Aorta (tissue), 5 donors: ENCODE measurements at regions not wholly inside any gene's neighbourhood (a gene's known extent, or its start where the extent isn't known, plus 50 kb on each side); places are given as distances from the start of the nearest gene placed in this dataset.

Experiments used
- ATAC-seq: fragments of 200-7000 bp; cut with Tn5 transposase; one replicate; pipeline ENCODE4 v1.9.1; 2022; ENCODE audit warnings: moderate library complexity; ENCODE audit not compliant: low FRiP score
- DNase-seq, 2 donors: peaks; one replicate each; pipeline ENCODE4 v3.0.0-alpha.2; 2020
- H3K27ac ChIP-seq, 2 donors: one replicate each; pipeline ENCODE4 v1.5.1; 2013; ENCODE audit warnings: low read length in 2 of 2, mild to moderate bottlenecking in 2 of 2, moderate library complexity in 2 of 2, control low read depth in 1 of 2, inconsistent platforms in 1 of 2, low read depth in 1 of 2
- H3K27me3 ChIP-seq, 2 donors: one replicate each; pipeline ENCODE4 v1.6.1; 2013; ENCODE audit warnings: control low read depth in 1 of 2, low read length in 1 of 2, mild to moderate bottlenecking in 1 of 2, moderate library complexity in 1 of 2; ENCODE audit not compliant: insufficient read depth in 2 of 2, control insufficient read depth in 1 of 2
- H3K36me3 ChIP-seq, 2 donors: one replicate each; pipeline ENCODE4 v1.6.1; 2013; ENCODE audit warnings: control low read depth in 1 of 2, low read length in 1 of 2, mild to moderate bottlenecking in 1 of 2; ENCODE audit not compliant: insufficient read depth in 2 of 2, control insufficient read depth in 1 of 2
- H3K4me1 ChIP-seq, 2 donors: one replicate each; pipeline ENCODE4 v1.6.1; 2013; ENCODE audit warnings: low read length in 2 of 2, control low read depth in 1 of 2, mild to moderate bottlenecking in 1 of 2, moderate library complexity in 1 of 2; ENCODE audit not compliant: insufficient read depth in 2 of 2, control insufficient read depth in 1 of 2
- H3K4me3 ChIP-seq, 2 donors: one replicate each; pipeline ENCODE4 v1.5.1; 2013; ENCODE audit warnings: low read length in 2 of 2, control low read depth in 1 of 2, mild to moderate bottlenecking in 1 of 2
- H3K9me3 ChIP-seq: one replicate; pipeline ENCODE4 v1.6.1; 2013; ENCODE audit warnings: mild to moderate bottlenecking, low read length; ENCODE audit not compliant: control insufficient read depth
- WGBS, 2 donors: extraction: QIAGEN DNeasy Blood & Tissue Kit; methylation state at CpG; one replicate each; pipeline ENCODE4 v1.1.7; 2013; 5-methylcytosine and 5-hydroxymethylcytosine counted together
- intact Hi-C, 2 donors: fragments of 100-400 bp; cut with DNase I; formaldehyde crosslinking; loops; one replicate each; pipeline versions ENCODE4 v1.14.2 to v1.15.0; 2022
- donor health status: healthy with polysubstance abuse.
- donor health status: Bipolar disorder and iron deficiency.
- donor health status: DM: no; HTN: no; CAD: no.
- donor health status: DM: no; HTN: no; CAD: no.
- donor health status: DM: yes; HTN: yes; CAD: no.

GRCh38 chr5:2176581-2176980 is 293.9 kb upstream of the IRX4 start:
- Histone ChIP-seq H3K9me3 (no peaks in the 10 kb centered on the region), H3K4me3 (no peak overlapping the region), H3K27me3 (no peaks in the 10 kb centered on the region), H3K4me1 (no peaks in the 10 kb centered on the region), H3K36me3 (no peaks in the 10 kb centered on the region), H3K27ac (no peak overlapping the region)
- ATAC-seq (no peak), DNase-seq (no peak)
- 29 to 41% methylated on average over 1 of the region's 1 CpG for WGBS, 2 donors
- intact Hi-C loops: no loop called here

- H3K4me3 ChIP-seq: no peak overlapping the region
- H3K27me3 ChIP-seq: no peaks in the 10 kb centered on the region
- ATAC-seq: no peak
- no peaks in the 10 kb centered on the region for H3K36me3 ChIP-seq
- no peaks in the 10 kb centered on the region for H3K9me3 ChIP-seq
- H3K27ac ChIP-seq: no peak overlapping the region
- peak in 1 of 2 donors; percentile 67 for DNase-seq
- 61 to 68% methylated on average over 29 of the region's 29 CpGs for WGBS, 2 donors
- no peaks in the 10 kb centered on the region for H3K4me1 ChIP-seq
- intact Hi-C loops: no loop called here
These were observed 293.2 kb upstream of the IRX4 start for GRCh38 chr5:2175842-2176404.

GRCh38 chr5:2175041-2175440 is 292.3 kb upstream of the IRX4 start:
- intact Hi-C loops: no loop called here
- WGBS, 2 donors: 55 to 62% methylated on average over 14 of the region's 14 CpGs
- Histone ChIP-seq H3K4me3 (no peak overlapping the region), H3K9me3 (no peaks in the 10 kb centered on the region), H3K36me3 (no peaks in the 10 kb centered on the region), H3K27me3 (no peaks in the 10 kb centered on the region), H3K27ac (no peak overlapping the region), H3K4me1 (no peaks in the 10 kb centered on the region)
- ATAC-seq: no peak
- DNase-seq: no peak

- no peaks in the 10 kb centered on the region for H3K9me3 ChIP-seq
- 64 to 67% methylated on average over 10 of the region's 10 CpGs for WGBS, 2 donors
- intact Hi-C loops: no loop called here
- no peaks in the 10 kb centered on the region for H3K36me3 ChIP-seq
- no peak for ATAC-seq
- no peak overlapping the region for H3K4me3 ChIP-seq
- no peaks in the 10 kb centered on the region for H3K27me3 ChIP-seq
- H3K27ac ChIP-seq: no peak overlapping the region
- no peak for DNase-seq
- no peaks in the 10 kb centered on the region for H3K4me1 ChIP-seq
These were observed 291.8 kb upstream of the IRX4 start for GRCh38 chr5:2174538-2174937.

- no peaks in the 10 kb centered on the region for H3K27me3 ChIP-seq
- ATAC-seq (no peak), DNase-seq (no peak)
- no peak overlapping the region for H3K4me3 ChIP-seq
- H3K4me1 ChIP-seq: no peaks in the 10 kb centered on the region
- intact Hi-C loops: no loop called here
- 7 to 11% methylated on average over 11 of the region's 11 CpGs for WGBS, 2 donors
- no peaks in the 10 kb centered on the region for H3K9me3 ChIP-seq
- H3K36me3 ChIP-seq: no peaks in the 10 kb centered on the region
- no peak overlapping the region for H3K27ac ChIP-seq
These were observed 290.6 kb upstream of the IRX4 start for GRCh38 chr5:2173151-2173834.

GRCh38 chr5:2172471-2172870 is 289.7 kb upstream of the IRX4 start:
- Histone ChIP-seq H3K4me3 (no peak overlapping the region), H3K27ac (no peak overlapping the region), H3K4me1 (no peaks in the 10 kb centered on the region), H3K36me3 (no peaks in the 10 kb centered on the region), H3K9me3 (no peaks in the 10 kb centered on the region), H3K27me3 (no peaks in the 10 kb centered on the region)
- ATAC-seq (no peak), DNase-seq (peak in 1 of 2 donors; percentile 43)
- intact Hi-C loops: no loop called here
- WGBS, 2 donors: 64 to 78% methylated on average over 5 of the region's 5 CpGs

GRCh38 chr5:2170761-2171160 is 288.0 kb upstream of the IRX4 start:
- 29% methylated on average over 7 of the region's 7 CpGs for WGBS, 2 donors
- no peaks in the 10 kb centered on the region for H3K27me3 ChIP-seq

GRCh38 chr5:2169850-2170760 is 287.4 kb upstream of the IRX4 start:
- Histone ChIP-seq H3K27ac (no peak overlapping the region), H3K27me3 (no peaks in the 10 kb centered on the region), H3K9me3 (no peaks in the 10 kb centered on the region), H3K4me3 (no peak overlapping the region), H3K4me1 (no peaks in the 10 kb centered on the region), H3K36me3 (no peaks in the 10 kb centered on the region)
- 26 to 30% methylated on average over 46 to 47 of the region's 47 CpGs for WGBS, 2 donors
- intact Hi-C loops: no loop called here
- ATAC-seq (no peak), DNase-seq (peak; percentile 21 to 73)

More at GRCh38 chr5:2170761-2171160, 288.0 kb upstream of the IRX4 start:
- no peaks in the 10 kb centered on the region for H3K9me3 ChIP-seq
- intact Hi-C loops: no loop called here
- no peaks in the 10 kb centered on the region for H3K4me1 ChIP-seq
- ATAC-seq (no peak), DNase-seq (no peak)
- no peaks in the 10 kb centered on the region for H3K36me3 ChIP-seq
- no peak overlapping the region for H3K4me3 ChIP-seq
- no peak overlapping the region for H3K27ac ChIP-seq
